ENCODE measurements at regions not wholly inside any gene's neighbourhood (a gene's known extent, or its start where the extent isn't known, plus 50 kb on each side); places are given as distances from the start of the nearest gene placed in this dataset.

DNA sequence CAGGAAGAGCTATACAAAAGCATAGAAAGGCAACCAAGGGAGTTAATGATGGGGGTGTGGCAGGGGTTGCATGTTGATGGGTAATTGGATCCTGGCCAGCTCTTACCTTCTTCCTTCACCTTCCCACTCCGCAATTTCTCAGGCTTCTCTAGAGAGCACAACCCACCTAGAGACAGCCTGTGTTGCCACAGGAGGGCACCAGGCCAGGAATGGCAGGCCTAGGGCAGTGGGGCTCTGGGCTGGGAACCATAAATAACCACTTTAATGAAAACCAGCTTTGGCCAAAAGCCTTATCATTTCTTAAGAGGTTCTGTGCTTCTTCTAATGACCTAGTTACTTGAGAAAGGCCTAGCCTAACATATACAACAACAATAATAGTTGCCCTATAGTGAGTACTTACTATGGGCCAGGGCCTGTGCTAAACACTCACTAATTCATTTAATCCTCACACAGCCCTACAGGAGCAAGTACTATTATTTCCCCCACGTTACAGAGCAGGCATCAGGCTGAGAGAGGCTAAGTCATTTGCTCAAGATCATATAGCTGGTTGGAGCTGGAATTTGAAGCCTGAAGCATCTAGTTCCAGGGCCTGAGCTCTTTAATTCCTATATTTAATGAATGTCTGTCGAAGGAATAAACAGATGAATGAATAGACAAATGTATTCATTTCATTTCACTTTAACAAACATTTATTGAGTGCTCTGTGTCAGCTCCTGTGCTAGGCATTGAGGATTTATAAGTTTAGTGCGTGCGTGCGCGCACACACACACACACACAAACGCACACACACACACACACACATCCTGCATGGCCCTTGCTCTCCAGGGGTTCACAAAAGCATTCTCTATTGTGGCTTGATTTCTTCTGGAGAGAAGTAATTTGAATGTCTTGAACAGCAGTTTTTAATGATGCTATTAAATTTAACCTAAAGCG is 66.8 kb downstream of the RTL9 start:
- DNase-seq (ENCODE audit: low read depth, low spot score), result no peak
- Histone ChIP-seq H3K36me3 (ENCODE audit: insufficient read depth, insufficient read length, low read length) (no peaks in the 10 kb centered on the region), H3K9ac (ENCODE audit: insufficient read length, low read depth) (no peak overlapping the region), H3K4me3 (ENCODE audit: insufficient read length, low read depth) (no peak overlapping the region), H3K4me1 (ENCODE audit: insufficient read depth, insufficient read length) (no peaks in the 10 kb centered on the region), H3K9me3 (ENCODE audit: insufficient read depth, low read length) (no peaks in the 10 kb centered on the region), H3K27me3 (ENCODE audit: insufficient read depth, insufficient read length) (no peaks in the 10 kb centered on the region)
- TF ChIP-seq YY1 (IDR thresholded peaks at IDR 0.05; ENCODE audit: insufficient read depth, insufficient read length) (no peak), SUZ12 (IDR thresholded peaks at IDR 0.05; ENCODE audit: extremely low read depth, insufficient read depth, insufficient read length) (no peak), ZNF274 (IDR thresholded peaks at IDR 0.05; ENCODE audit: low read depth, low read length) (no peak)

DNA sequence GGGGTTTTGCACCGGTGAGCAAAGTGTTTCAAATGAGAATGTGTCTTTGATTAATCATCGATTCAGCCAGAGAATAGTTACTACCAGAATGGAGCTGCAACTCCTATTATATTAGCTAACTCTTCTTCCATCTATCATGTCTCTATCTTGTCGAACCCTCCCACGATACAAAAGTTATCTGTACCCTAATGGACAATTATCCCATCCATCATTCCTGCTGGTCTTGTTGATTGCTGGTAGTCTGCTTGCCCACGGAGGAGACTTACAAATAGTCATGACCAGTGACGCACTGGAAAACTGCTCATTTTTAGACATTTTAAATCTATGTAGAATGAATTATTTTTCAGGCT is 67.5 kb downstream of the RTL9 start:
- Histone ChIP-seq H3K9ac (ENCODE audit: insufficient read length, low read depth) (no peak overlapping the region), H3K9me3 (ENCODE audit: insufficient read depth, low read length) (no peaks in the 10 kb centered on the region), H3K4me3 (ENCODE audit: insufficient read length, low read depth) (no peak overlapping the region), H3K27me3 (ENCODE audit: insufficient read depth, insufficient read length) (no peaks in the 10 kb centered on the region), H3K4me1 (ENCODE audit: insufficient read depth, insufficient read length) (no peaks in the 10 kb centered on the region), H3K36me3 (ENCODE audit: insufficient read depth, insufficient read length, low read length) (no peaks in the 10 kb centered on the region)
- TF ChIP-seq YY1 (IDR thresholded peaks at IDR 0.05; ENCODE audit: insufficient read depth, insufficient read length), result no peak
- TF ChIP-seq SUZ12 (IDR thresholded peaks at IDR 0.05; ENCODE audit: extremely low read depth, insufficient read depth, insufficient read length), result no peak
- no peak for DNase-seq (ENCODE audit: low read depth, low spot score)

DNA sequence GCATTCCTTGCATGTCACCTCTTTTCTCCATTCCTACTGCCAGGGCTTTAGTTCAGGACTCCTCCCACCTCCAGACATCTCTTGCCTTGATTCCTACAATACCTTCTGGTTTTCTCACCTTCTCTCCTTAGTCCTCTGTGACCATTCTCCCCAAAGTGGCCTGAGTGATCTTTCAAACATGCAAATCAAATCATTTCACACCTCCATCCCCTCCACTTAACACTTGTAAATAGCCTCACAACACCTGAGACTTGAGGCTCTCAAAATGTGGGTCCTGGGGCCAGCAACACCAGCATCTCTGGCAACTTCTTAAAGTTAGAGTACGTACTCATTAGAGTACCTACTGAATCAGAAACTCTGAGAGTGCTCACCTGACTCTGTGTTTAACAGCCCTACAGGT is 68.4 kb downstream of the RTL9 start:
- TF ChIP-seq SUZ12 (IDR thresholded peaks at IDR 0.05; ENCODE audit: extremely low read depth, insufficient read depth, insufficient read length), result no peak
- TF ChIP-seq YY1 (IDR thresholded peaks at IDR 0.05; ENCODE audit: insufficient read depth, insufficient read length), result no peak
- TF ChIP-seq ZNF274 (IDR thresholded peaks at IDR 0.05; ENCODE audit: low read depth, low read length), result no peak
- DNase-seq (ENCODE audit: low read depth, low spot score), result no peak

DNA sequence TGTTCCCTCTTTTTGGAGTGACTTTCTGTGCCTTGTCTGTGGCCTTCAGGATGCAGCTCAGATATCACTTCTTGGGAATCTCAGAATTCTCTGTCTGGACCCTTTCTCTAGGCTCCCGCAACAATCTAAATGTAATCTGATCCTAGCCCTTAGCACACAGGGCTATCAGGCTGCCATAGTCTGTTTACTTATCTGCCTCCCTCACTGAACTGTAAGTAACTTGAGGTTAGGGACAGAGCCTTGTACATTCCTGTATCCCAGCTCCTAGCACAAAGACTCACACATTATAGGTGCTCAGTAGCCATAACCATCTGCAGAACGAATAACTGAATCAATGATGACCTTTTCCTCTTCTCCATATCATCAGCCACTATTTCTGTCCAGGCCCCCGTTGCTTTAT is 69.5 kb downstream of the RTL9 start:
- no peaks in the 10 kb centered on the region for H3K27me3 ChIP-seq (ENCODE audit: insufficient read depth, insufficient read length)
- TF ChIP-seq YY1 (IDR thresholded peaks at IDR 0.05; ENCODE audit: insufficient read depth, insufficient read length) (no peak), SUZ12 (IDR thresholded peaks at IDR 0.05; ENCODE audit: extremely low read depth, insufficient read depth, insufficient read length) (no peak), ZNF274 (IDR thresholded peaks at IDR 0.05; ENCODE audit: low read depth, low read length) (no peak)
- H3K9me3 ChIP-seq (ENCODE audit: insufficient read depth, low read length), result no peaks in the 10 kb centered on the region
- H3K4me1 ChIP-seq (ENCODE audit: insufficient read depth, insufficient read length), result no peaks in the 10 kb centered on the region
- no peak overlapping the region for H3K4me3 ChIP-seq (ENCODE audit: insufficient read length, low read depth)
- H3K9ac ChIP-seq (ENCODE audit: insufficient read length, low read depth), result no peak overlapping the region
- no peaks in the 10 kb centered on the region for H3K36me3 ChIP-seq (ENCODE audit: insufficient read depth, insufficient read length, low read length)
- no peak for DNase-seq (ENCODE audit: low read depth, low spot score)

More for the DNA sequence above, 68.4 kb downstream of the RTL9 start:
- H3K36me3 ChIP-seq (ENCODE audit: insufficient read depth, insufficient read length, low read length), result no peaks in the 10 kb centered on the region
- H3K27me3 ChIP-seq (ENCODE audit: insufficient read depth, insufficient read length), result no peaks in the 10 kb centered on the region
- H3K4me3 ChIP-seq (ENCODE audit: insufficient read length, low read depth), result no peak overlapping the region
- no peaks in the 10 kb centered on the region for H3K9me3 ChIP-seq (ENCODE audit: insufficient read depth, low read length)
- H3K4me1 ChIP-seq (ENCODE audit: insufficient read depth, insufficient read length), result no peaks in the 10 kb centered on the region
- H3K9ac ChIP-seq (ENCODE audit: insufficient read length, low read depth), result no peak overlapping the region

DNA sequence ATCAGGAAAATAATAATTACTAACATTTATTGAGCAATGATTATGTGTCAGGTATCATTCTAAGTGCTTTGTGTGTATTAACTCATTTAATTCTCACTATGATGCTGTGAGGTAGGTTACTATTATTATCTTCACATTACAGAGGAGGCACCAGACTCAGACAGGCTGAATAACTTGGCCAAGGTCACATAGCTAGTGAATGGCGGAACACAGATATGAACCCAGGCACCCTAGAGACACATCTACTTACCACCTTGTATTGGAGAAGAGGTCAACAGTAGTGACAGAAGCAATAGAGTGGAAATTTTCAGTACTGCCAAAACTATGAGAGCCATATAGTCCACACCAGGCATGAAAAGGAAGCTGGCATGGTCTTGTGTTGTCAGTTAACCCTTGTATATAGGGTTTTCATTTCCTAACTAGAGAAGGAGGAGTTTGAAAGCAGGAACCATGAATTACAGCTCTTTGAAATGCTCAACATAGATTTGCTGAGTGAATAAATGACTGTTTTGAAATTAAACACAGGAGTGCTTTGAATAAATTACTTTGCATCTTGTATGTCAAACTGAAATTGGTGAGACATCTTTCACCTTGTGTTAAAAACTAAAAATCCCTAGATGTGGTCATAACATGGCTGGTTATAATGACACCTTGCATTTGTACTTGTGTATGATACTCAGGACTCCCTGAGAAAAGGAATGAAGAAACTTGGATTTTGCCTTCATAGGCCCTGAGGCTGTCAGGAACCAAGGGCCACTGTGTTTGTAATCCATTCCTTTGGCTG is 71.8 kb downstream of the RTL9 start:
- no peaks in the 10 kb centered on the region for H3K9me3 ChIP-seq (ENCODE audit: insufficient read depth, low read length)
- H3K36me3 ChIP-seq (ENCODE audit: insufficient read depth, insufficient read length, low read length), result no peaks in the 10 kb centered on the region
- H3K4me3 ChIP-seq (ENCODE audit: insufficient read length, low read depth), result no peak overlapping the region
- H3K9ac ChIP-seq (ENCODE audit: insufficient read length, low read depth), result no peak overlapping the region
- no peak for DNase-seq (ENCODE audit: low read depth, low spot score)
- no peaks in the 10 kb centered on the region for H3K4me1 ChIP-seq (ENCODE audit: insufficient read depth, insufficient read length)
- H3K27me3 ChIP-seq (ENCODE audit: insufficient read depth, insufficient read length), result no peaks in the 10 kb centered on the region
- TF ChIP-seq SUZ12 (IDR thresholded peaks at IDR 0.05; ENCODE audit: extremely low read depth, insufficient read depth, insufficient read length) (no peak), YY1 (IDR thresholded peaks at IDR 0.05; ENCODE audit: insufficient read depth, insufficient read length) (no peak), ZNF274 (IDR thresholded peaks at IDR 0.05; ENCODE audit: low read depth, low read length) (no peak)

DNA sequence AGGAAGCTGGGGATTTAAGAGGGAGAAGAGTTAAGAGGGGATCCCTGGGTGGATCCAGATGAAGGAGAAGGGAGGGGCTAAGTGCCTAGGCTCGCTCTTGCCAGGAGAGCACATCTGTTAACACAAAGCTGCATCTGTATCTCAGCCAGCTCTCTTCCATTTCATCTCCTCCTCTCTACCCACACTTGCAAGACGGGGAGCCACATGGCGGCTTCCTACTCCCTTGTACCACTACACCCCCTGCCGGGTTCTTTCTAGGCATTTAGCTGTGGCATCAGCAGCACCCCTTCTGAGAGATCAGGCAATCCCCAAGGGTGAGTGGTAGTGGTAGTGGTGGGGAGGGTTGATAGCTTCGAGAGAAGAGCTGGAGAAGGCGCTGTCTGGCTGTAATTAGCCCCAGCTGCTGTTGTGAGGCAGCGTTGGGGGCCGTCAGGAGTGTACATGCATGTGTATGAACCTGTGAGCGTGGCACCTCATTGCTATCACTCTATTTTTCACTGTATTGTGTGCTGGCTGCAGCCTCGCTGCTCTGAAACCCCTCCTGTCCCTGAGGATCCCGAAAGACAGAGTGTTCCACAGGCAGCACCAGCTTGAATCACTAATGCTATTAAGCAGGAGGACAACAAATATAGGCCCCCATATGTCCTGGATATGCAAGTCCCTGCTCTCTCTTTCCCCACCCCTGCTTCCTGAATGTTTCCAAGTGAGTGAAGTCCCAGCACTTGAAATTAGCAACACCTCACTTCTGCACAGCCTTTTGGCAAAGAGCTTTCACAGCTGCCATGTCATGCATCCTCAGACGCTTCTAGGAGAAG is 73.7 kb downstream of the RTL9 start:
- Histone ChIP-seq H3K9ac (ENCODE audit: insufficient read length, low read depth) (no peak overlapping the region), H3K4me1 (ENCODE audit: insufficient read depth, insufficient read length) (no peaks in the 10 kb centered on the region), H3K4me3 (ENCODE audit: insufficient read length, low read depth) (no peak overlapping the region), H3K36me3 (ENCODE audit: insufficient read depth, insufficient read length, low read length) (no peaks in the 10 kb centered on the region), H3K9me3 (ENCODE audit: insufficient read depth, low read length) (no peaks in the 10 kb centered on the region), H3K27me3 (ENCODE audit: insufficient read depth, insufficient read length) (no peaks in the 10 kb centered on the region)
- TF ChIP-seq ZNF274 (IDR thresholded peaks at IDR 0.05; ENCODE audit: low read depth, low read length), result no peak
- TF ChIP-seq YY1 (IDR thresholded peaks at IDR 0.05; ENCODE audit: insufficient read depth, insufficient read length), result no peak
- no peak for TF ChIP-seq SUZ12 (IDR thresholded peaks at IDR 0.05; ENCODE audit: extremely low read depth, insufficient read depth, insufficient read length)
- DNase-seq (ENCODE audit: low read depth, low spot score), result no peak

Measured in NT2/D1 (cell line).